AML-193 (cell line): ENCODE measurements at regions not wholly inside any gene's neighbourhood (a gene's known extent, or its start where the extent isn't known, plus 50 kb on each side); places are given as distances from the start of the nearest gene placed in this dataset.

Source experiments
- DNase-seq, 2 experiments: peaks; one replicate each; lab custom pipeline; 2025; lab: John Stamatoyannopoulos, UW

DNA sequence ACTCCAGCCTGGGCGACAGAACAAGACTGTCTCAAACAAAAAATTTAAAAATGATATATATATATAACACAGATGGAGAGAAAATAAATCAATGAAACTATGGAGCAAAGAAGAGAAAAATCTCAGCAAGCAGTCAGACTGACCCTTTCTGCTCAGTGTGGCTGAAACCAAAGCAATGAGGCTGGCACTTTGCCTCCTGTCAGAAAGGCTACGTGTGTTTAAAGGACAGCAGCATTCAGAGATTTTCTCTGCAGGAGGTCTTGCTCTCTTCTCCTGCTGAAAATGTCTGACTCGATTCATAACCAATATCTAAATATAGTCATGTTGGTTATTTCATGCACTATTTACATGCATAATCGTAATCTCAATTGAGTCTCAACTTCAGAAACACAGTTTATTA, 527.0 kb upstream of the JARID2 start:
- no peak for DNase-seq

DNA sequence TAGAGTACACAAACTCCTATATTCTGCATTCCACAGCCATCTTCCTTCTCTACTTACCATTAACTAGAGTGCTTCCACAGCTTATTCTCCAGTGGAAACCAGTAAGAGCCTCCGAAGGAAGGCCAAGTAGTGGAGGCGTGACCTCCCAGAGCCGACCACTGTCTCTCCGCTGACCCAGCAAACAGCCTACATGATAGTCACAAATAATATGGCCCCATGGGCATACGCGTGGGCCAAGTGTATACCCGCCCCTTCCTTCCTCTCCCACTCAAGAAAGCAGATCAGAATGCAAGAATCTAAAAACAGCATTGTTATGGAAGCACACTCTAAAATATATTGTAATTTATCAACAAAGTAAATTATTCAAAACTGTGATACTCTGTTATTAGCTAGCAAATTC, 526.6 kb upstream of the JARID2 start:
- no peak for DNase-seq

DNA sequence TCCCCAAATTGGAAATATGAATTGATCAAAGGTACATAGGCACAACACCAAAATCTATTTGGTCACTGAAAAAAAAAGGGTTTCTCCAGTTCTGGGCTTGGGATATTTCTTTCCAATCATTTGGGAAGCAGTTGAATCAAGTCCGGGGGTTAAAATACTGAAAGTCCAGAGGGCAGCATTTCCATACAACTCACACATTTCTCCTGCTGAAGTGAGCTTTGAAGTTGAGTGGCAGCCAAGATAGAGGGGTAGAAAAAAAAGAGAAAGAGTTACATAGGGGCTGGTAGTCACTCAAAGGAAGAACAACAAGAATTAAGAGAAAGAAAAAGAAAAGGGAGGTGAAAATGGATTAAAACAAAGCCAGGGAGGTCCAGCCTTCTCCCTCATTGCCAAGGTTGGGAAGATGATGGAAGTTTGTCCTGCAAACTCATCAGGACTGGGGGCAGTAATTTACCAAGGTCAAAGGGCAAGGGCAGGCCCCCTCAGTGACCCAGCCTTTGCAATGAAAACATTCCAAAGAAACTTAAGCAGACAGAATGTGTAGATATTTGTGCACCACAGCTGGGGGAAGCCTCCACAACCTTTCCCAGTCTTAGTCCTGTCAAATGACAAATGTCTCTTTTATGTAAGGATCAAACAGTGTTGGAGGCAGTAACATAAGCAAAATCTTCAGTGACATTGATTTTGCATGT, 525.3 kb upstream of the JARID2 start:
- DNase-seq, result no peak

DNA sequence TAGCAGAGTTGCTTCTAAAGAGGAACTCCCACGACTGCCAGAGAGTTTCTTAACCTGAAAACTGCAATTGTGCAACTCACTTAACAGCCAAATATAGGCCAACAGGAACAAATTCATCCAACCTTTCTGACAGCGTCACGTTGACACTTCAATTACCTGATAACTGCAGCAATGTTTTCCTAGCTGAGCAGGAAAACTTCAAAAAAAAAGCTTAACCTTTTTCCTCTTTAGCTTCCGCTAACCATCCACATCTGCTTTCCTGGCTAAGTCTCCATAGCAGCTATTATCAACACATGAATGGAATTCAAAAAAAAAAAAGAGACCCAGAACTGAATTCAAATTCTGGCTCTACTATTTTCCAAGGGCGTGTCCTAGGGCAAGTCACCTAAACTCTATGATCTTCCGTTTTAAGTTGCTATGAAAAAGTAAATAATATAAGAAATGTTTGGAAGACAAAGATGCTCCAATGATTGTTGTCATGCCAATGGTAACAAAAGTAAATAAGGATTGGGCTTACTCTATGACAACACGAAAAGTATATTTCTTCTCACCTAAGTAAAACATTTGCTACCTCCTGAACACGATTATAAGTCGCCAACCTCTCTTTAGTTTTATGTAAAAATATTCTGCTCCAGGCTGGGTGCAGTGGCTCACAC, 524.6 kb upstream of the JARID2 start:
- peak; percentile 97 to 98 for DNase-seq

DNA sequence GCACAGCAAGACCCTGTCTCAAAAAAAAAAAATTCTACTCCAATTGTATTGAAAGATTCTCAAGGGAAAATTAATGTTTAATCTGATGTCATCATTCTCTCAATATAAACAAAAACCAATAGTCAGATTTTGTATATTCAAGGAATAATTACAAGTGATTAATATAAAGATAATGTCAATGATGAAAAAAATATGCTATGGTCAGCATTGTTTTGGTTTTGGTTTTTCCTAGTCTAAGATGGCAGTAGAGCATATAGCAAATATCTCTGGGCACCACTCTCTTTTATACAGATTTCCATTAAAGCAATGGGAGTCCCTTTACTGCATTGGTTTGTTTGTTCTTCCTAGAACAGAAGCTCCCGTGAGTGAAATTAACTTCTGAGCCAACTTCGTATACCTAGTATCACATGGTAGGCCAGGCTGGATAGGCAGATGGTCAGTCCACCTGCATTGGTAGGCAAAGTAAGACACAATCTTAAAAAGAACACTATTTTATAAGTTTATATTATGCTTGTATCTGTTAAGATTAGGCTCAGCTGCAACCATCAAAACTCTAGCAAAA, 523.8 kb upstream of the JARID2 start:
- no peak for DNase-seq

DNA sequence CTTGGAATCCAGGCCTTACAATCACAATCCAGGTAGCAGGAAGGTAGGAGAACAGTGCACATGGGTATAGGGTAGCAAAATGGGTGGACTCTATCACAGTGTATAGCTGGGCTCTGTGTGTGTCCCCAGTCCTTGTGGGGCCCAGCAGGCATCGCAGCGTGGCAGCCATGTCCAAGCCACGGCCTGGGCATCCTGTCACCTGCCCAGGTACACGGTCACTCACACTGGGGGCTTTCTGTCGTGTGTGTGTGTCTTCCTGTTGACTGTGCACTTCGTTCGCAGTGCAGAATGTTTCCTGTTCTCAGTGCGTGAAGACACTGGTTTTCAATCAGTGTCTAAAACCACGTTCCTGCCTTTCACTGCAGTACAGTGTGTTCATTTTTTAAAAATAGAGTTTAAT, 523.2 kb upstream of the JARID2 start:
- DNase-seq, result no peak

DNA sequence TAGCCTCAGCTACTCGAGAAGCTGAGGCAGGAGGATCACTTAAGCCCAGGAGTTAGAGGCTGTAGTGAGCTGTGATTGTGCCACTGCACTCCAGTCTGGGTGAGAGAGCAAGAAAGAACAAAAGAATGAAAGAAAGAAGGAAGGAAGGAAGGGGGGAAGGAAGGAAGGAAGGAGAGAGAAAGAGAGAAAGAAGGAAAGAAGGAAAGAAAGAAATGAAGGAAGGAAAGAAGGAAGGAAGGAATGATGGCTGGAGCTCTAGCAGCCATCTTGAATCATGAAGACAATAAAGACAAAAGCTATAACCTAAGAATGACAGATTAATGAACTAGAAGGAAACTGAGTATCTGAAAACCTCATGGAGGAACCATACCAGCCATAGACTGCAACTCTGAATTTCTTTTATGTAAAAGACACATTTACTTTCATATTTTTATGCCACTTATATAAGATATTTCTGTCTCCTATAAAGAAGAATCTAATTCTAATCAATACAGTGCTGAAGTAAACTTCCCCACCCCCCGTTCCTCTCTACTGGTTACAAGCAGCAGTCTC, 522.3 kb upstream of the JARID2 start:
- DNase-seq, result no peak

DNA sequence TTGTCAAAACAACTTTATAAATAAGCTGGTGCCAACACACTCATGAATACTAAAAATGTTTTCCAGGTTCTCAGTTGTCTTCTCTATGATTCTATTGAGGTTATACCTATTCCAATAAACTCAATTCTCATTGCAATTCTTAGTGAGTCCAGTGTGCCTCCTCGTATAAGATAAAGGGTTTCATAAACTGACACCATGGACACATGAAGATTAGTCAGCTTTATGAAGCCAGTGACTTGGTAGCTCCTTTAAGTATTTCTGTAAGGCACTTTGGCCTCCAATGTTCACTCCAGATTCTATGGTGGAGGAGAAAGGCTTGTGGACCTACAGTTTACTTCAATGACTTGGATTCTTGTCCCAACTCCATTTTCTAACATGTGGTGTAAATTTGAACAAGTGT, 521.3 kb upstream of the JARID2 start:
- no peak for DNase-seq

DNA sequence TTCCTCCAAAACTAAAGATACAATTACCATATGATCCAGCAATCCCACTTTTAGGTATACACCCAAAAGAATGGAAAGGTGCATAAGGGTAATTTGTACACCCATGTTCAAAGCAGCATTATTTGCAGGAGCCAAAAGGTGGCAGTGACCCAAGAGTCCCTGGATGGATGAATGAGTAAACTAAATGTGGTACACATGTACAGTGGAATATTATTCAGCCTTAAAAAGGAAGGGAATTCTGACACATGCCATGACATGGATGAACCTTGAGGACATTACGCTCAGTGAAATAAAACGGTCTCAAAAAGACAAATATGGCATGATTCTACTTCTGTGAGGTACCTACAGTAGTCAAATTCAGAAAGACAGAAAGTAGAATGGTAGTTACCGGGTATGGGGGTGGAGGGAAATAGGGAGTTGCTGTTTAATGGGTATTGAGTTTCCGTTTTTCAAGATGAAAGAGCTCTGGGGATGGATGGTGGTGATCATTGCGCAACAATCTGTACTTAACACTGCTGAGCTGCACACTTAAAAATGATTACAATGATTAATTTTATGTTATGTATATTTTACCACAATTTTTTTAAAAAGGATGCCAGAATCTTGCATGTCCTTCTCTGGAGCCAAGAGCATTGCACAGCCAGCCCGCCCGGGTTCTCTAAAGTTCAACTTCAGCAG, 518.9 kb upstream of the JARID2 start:
- DNase-seq, result peak; percentile 80 to 85

DNA sequence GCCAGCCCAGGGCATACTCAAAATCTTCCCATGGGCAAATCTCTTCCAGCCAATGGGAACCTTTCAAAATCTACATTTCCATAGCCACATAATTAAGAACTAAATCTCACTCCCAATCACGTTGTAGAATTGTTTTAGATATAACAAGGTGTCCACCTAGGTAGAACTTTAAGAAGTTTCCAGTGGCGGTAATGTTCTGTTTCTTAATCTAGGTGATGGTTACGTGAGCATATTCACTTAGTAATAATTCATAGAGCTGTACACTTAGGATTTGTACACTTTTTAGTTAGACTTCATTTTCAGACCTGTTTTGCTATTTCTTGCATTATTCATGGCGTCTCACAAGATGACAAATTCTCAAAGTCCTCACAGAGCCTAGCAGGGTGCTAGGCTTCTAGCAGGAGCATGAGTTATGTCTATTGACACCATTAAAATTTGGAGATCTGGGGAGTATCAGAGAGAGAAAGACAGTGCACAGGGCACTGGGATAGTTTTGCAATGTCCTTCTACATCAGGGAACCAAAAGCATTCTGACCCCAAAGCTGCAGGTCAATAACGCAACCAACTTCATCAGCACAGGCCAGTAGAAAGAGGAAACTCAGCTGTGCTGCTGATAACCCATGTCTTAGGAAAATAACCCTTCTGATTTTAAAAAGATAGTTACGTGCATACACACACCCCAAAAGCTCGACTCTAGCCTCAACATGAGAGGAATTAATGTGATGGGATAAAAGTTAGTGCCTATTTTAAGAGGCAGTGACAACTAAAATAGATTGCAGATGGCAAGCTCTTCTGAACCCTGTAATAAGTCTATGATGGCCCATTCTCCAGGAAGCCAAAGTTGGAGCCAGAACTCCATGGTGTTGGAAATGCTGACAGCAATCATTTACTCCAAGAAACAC, 518.1 kb upstream of the JARID2 start:
- peak; percentile 97 to 98 for DNase-seq

DNA sequence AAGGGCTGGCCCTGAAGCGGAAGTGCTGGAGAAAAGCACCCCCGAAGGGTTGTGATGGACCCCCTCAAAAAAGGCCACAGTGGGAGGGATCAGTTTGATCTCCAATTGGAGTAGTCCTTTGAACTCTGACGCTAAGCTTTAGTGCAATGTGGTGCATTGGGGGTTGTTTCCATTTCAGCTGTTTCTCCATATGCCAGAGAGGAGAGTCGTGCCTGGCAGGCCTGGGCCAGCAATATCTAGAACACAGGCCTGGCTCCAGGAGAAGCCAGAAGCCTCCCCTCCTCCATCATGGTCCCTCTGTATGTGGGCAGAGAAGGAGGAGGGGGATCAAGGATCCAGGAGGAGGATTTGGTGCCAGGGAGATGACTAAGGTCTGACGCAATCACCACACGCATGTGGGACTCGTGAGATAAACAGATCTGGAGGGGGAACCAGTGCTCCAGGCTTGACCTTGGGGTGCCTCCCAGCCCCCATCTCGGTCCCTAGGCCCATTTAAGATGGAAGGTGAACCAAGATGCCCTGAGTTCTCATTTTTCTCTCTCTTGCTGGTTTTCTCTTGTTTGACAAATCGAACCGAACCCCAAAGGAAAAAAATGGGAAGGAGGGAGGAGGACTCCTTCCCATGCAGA, 517.4 kb upstream of the JARID2 start:
- DNase-seq, result peak; percentile 29 to 39

DNA sequence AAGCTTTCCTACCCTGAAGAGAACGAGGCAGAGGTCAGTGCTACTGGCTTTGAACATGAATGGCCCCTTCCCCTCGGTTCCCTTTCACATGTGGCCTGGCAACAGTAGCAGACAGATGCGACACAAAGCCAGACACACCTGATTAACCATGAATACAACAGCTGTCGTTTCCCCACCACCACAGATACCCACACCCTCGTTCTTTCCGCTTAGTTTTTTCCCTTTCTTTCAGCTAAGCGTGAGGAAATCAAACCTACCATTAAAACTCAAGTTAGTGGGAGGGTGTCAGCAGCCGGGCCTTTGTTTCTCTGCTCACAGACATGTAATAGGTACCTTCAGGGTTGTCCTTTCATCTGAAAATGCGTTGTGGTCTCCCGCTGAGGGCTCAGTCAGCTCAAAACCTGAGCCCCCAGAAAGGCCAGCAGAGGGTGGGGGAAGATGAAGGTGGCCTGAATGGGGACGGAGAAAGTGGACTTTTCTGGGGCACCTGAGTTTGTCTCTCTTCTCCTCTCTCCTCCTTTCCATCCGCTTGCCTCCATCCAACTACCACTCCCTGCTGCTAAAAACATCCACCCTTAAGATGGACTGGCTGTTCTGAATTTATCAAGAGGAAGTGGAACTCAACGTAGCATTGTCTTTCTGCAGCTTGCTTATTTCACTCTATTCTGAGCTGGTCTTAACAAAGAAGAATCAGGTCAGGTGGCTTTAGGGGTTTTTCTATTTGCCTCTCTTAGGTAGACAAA, 516.6 kb upstream of the JARID2 start:
- DNase-seq, result no peak

DNA sequence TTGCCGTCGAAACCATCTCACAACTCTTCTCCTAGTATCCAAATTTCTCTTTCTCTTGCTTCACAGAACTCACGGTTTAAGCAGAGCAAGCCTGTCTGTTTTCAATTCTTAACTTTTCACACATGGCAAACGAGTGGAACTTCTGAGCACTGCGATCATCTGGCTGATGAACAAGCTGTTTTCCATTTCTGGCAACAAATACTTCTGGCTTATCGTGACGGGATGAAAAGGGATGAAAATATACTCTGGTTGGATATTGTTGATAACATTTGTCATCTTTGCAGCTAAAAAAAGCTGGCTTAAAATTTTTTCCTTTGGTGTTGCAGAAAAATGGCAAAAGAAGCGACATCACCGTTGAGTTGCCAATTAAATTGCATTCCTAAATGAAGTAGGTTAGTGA, 515.2 kb upstream of the JARID2 start:
- DNase-seq, result no peak

DNA sequence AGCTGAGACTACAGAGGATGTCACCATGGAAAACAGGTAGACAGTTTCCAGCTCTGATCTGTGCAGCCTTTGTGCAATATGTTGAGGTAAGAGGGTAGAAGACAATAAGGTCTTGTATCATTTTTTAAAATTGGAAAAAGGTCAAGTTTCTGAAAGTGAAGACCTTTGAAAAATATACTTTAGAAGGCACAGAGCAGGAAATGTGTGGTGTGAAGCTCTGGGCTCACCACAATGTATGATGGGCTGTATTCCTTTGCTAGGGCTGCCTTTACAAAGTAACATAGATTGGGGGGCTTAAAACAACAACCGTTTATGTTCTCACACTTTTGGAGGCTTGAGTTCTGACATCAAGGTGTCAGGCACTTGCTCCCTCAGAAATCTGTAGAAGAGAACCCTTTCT, 514.3 kb upstream of the JARID2 start:
- no peak for DNase-seq

DNA sequence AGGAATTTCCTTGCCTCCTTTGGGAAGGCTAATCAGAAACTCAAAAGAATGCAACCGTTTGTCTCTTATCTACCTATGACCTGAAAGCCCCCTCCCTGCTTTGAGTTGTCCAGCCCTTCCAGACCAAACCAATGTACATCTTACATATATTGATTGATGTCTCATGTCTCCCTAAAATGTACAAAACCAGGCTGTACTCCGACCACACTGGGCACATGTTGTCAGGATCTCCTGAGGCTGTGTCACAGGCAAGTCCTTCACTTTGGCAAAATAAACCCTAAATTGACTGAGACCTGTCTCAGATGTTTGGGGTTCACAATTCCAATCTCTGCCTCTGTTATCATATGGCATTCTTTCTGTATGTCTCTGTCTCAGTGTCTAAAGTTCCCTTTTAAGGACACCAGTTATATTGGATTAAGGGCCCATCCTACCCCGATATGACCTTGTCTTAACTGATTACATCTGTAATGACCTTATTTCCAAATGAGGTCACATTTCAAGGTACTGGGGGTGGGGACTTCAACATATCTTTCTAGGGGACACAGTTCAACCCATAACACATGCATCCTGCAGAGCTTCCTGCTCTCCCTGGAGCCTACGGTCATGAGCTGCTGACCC, 513.5 kb upstream of the JARID2 start:
- DNase-seq, result no peak

DNA sequence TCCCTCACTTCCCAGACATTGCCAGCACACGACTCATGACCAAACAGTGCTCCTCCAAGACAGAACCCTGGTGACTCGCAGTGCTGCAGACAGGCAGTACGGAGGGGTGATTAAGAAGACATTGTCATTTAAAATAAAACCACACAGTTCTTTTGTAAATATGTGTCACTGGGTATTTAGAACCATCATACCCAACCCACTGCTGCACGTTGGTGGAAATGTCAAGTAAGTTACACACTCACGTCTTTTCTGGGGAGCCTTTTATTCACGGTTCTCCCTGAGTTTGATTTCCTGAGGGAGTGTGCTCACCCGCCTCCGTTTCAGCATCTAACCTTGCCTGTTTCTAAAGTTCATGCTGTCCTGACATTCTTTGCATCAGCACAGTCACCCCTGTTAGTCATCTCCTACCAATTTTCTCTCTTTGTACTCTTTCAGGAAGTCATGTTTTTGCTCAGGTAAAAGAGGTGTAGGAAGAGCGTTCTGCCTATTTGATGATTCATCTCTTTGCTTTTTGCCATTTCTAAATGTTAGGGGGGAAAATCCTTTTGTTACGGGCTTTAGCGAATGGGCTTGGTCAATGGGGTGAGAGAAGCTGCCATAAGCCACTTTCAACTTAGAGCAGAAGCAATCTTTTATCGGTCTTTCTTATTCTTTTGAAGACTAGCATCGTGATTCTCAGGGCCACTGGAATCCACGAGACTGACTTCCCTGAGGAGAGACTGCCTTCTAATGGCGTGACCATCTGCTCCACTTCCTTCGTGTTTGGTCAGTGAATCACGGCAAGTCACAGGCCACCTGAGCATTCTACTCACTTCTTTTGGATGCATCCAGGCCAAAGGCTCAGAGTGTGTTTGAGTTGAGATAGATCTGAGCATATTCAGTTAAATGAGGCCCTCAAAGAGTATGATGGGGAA, 512.8 kb upstream of the JARID2 start:
- DNase-seq, result no peak

DNA sequence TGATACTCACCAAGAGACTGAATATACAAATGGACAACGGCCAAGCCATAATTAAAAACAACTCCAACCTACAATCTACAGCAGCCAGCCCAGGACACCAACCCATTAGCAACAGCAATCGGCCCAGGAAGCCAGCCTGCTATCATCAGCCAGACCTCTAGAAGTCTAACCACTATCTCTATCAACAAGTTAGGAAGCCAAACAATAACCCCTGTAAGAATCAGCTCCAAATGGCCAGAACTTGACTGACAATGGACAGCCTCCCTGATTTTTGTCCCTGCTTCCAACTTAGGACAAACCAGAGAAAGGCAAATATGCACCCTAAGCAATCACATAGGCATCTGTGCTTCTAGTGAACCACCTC, 511.8 kb upstream of the JARID2 start:
- no peak for DNase-seq

DNA sequence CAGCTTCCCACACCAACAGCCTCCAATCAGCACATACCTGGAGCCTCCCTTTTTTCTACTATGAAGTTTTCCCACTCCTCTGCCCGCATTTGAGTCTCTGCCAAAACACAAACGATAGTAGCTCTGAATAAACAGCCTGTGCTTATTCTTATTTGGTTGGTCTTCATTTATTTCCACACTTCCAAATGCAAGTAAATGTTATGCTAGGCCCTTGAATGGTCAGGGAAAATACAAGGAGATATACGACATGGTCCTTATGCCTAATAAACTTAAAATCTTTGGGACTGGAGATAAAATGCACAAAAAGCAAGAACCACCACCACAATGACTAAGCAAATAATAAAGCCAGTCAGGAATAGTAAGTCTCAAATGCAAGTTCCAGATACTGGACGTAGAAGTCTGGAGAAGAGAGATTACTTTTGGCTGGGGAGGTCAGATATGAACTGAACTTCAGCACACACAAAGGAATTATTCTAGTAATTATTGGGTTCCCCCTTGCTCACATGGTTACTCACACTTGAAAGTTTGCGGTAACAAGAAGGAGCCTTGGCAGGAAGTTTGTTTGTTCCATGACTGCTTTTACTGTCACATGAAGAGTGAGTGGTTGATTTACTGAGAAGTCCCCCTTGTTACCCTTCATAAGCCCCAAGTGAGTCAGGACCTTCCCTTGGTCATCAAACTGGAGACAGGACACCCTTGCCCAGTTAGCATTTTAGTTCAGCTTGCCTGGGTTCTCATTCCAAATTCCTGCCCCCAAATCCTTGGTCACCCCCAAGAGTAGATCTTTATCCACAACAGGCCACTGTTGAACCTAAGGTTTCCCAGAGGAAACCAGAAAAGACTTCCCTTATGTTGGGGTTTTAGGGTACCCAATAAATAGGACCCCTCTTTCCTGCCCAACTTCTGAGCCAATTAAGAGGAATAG, 511.2 kb upstream of the JARID2 start:
- peak; percentile 77 to 89 for DNase-seq
